NT2/D1 (cell line): ENCODE measurements at regions not wholly inside any gene's neighbourhood (a gene's known extent, or its start where the extent isn't known, plus 50 kb on each side); places are given as distances from the start of the nearest gene placed in this dataset.

ENCODE experiments used
- DNase-seq: peaks from one replicate; pipeline ENCODE4 v3.0.0-alpha.2; 2011; ENCODE audit warnings: low read depth, low spot score
- H3K27me3 ChIP-seq: 2 replicates; pipeline ENCODE4 v1.6.0; 2011; ENCODE audit warnings: mild to moderate bottlenecking; ENCODE audit not compliant: insufficient read length, insufficient read depth
- H3K36me3 ChIP-seq: 2 replicates; pipeline ENCODE4 v1.6.1; 2011; ENCODE audit warnings: mild to moderate bottlenecking, low read length, mixed read lengths; ENCODE audit not compliant: insufficient read depth, insufficient read length
- H3K4me1 ChIP-seq: 2 replicates; pipeline ENCODE4 v1.5.1; 2011; ENCODE audit not compliant: insufficient read depth, insufficient read length
- H3K4me3 ChIP-seq: 2 replicates; pipeline ENCODE4 v1.5.1; 2011; ENCODE audit warnings: low read depth; ENCODE audit not compliant: insufficient read length
- H3K9ac ChIP-seq: 2 replicates; pipeline ENCODE4 v1.6.0; 2011; ENCODE audit warnings: low read depth; ENCODE audit not compliant: insufficient read length
- H3K9me3 ChIP-seq: 2 replicates; pipeline ENCODE4 v1.5.1; 2011; ENCODE audit warnings: mild to moderate bottlenecking, low read length; ENCODE audit not compliant: insufficient read depth
- SUZ12 ChIP-seq: IDR thresholded peaks from 2 replicates; pipeline ENCODE4 v1.6.1; 2011; ENCODE audit not compliant: insufficient read length, insufficient read depth; ENCODE audit errors: extremely low read depth
- YY1 ChIP-seq: IDR thresholded peaks from 2 replicates; pipeline ENCODE4 v1.6.1; 2011; ENCODE audit not compliant: insufficient read length, insufficient read depth
- ZNF274 ChIP-seq: IDR thresholded peaks from 2 replicates; pipeline ENCODE4 v1.6.1; 2011; ENCODE audit warnings: mild to moderate bottlenecking, low read depth, low read length

DNA sequence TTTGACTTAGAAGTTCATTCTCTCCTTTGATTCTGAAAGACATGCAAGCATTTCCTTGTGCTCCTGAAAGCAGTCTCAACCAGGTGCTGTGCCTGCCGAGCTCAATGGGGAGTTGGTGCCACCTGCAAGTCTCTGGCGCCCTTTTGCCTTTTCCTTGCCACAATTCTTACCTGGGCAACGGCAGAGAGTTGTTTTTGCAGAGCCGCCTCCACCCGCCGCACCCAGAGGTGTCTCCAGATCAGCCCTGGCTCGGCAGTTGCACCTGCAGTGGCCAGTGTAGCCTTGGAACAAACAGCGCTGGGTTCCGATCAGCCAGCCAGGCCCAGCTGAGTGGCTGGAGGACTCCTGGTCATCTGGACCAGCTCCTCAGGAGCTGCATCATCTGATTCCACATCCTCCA lies 262.9 kb downstream of the IRX2 start:
- DNase-seq: no peak
- Histone ChIP-seq H3K4me1 (no peaks in the 10 kb centered on the region), H3K4me3 (no peak overlapping the region), H3K36me3 (no peaks in the 10 kb centered on the region), H3K27me3 (no peaks in the 10 kb centered on the region), H3K9me3 (no peaks in the 10 kb centered on the region), H3K9ac (no peak overlapping the region)
- TF ChIP-seq SUZ12 (no peak), ZNF274 (no peak), YY1 (no peak)

DNA sequence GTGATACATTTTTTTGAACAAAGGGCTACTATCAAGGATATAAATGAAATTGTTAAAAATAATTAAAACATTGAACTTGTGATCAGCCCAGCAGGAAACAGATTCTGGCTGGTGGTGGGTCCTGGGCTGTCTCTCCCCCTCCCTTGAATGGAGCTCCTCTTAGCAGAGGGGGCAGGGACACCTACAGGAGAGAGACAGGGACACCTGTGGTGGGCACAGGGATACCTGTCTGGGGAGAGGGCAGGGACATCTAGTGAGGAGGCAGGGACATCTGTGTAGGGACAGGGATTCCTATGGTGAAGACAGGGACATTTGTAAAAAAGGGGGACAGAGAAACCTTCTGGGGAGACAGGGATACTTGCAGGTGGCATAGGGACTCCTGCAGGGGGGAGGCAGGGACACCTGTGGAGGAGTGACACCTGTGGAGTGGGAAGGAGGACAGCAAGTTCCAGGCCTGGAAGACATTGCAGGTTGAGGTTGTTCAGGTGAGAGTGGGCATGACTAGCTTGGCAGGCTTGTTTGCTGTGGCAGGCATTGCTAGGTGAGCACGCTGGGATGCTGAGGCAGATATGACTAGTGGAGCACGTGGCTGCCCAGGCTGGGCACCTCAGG lies 264.2 kb downstream of the IRX2 start:
- H3K9me3 ChIP-seq: 0 out of 2 replicates have a peak, but pooled peaks cover 7% of the 10 kb centered on the region
- no peak for DNase-seq
- no peaks in the 10 kb centered on the region for H3K27me3 ChIP-seq
- no peak for TF ChIP-seq SUZ12
- no peak for TF ChIP-seq YY1
- TF ChIP-seq ZNF274: no peak
- no peak overlapping the region for H3K9ac ChIP-seq
- H3K4me3 ChIP-seq: no peak overlapping the region
- no peaks in the 10 kb centered on the region for H3K4me1 ChIP-seq
- H3K36me3 ChIP-seq: no peaks in the 10 kb centered on the region

DNA sequence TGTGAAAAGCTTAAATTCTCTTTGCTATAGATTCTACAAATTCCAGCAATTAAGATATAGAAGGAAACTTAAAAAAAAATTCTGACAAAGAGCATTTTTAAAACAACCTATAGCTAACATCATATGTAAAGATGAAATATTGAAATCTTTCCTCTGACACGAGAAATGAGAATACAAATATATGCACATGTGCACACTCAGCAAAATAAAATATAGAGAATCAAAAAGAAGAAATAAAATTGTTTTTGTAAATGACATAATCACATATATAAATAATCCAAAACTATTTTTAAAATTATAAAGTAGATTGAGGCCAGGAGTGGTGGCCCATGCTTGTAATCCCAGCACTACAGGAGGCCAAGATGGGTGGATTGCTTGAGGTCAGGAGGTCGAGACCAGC lies 265.1 kb downstream of the IRX2 start:
- Histone ChIP-seq H3K9me3 (0 out of 2 replicates have a peak, but pooled peaks cover 7% of the 10 kb centered on the region), H3K4me3 (no peak overlapping the region), H3K9ac (no peak overlapping the region), H3K4me1 (no peaks in the 10 kb centered on the region), H3K36me3 (no peaks in the 10 kb centered on the region), H3K27me3 (no peaks in the 10 kb centered on the region)
- no peak for DNase-seq
- TF ChIP-seq YY1: no peak
- TF ChIP-seq SUZ12: no peak
- TF ChIP-seq ZNF274: no peak

DNA sequence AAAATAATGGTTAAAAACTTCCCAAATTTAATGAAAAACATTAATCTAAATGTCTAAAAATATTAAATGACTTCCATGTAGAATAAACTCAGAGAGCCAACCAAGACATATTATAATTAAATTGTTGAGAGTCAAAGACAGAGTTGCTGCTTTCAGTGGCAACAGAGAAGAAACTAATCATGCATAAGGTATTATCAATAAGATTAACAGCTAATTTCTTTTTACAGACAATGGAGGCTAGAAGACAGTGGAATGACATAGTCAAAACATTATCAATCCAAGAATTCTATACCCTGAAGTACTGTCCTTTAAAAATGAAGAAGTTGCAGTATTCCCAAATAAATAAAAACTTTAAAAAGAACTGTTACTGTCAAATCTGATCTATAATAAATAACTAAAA lies 268.7 kb downstream of the IRX2 start:
- H3K9me3 ChIP-seq: 0 out of 2 replicates have a peak, but pooled peaks cover 7% of the 10 kb centered on the region
- no peak for TF ChIP-seq ZNF274
- no peak for TF ChIP-seq SUZ12
- TF ChIP-seq YY1: no peak
- no peak for DNase-seq
- no peaks in the 10 kb centered on the region for H3K36me3 ChIP-seq
- no peak overlapping the region for H3K4me3 ChIP-seq
- H3K9ac ChIP-seq: no peak overlapping the region
- peaks cover 3% of the 10 kb centered on the region for H3K4me1 ChIP-seq
- no peaks in the 10 kb centered on the region for H3K27me3 ChIP-seq

DNA sequence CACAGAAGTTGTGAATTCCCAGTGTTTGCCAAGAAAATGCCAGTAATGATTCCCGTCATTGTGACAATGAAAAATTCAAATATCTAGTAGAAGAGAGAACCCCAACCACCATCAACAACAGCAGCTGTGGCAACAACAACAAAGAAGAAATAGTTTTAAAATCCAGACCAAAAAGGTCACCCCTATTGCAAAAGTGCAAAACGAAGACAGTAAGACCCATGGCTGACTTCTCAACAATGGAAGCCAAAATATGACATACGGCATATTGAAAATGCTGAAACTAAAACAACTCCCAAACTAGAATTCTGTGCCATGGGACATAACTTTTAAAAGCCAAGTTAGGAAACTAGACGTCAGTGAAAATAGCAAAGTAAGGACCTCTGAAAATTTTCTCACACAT lies 270.6 kb downstream of the IRX2 start:
- peaks cover 3% of the 10 kb centered on the region for H3K4me1 ChIP-seq
- no peak for DNase-seq
- no peak overlapping the region for H3K9ac ChIP-seq
- H3K4me3 ChIP-seq: no peak overlapping the region
- TF ChIP-seq YY1: no peak
- no peak for TF ChIP-seq SUZ12
- no peak for TF ChIP-seq ZNF274
- H3K36me3 ChIP-seq: no peaks in the 10 kb centered on the region
- no peaks in the 10 kb centered on the region for H3K27me3 ChIP-seq
- 0 out of 2 replicates have a peak, but pooled peaks cover 7% of the 10 kb centered on the region for H3K9me3 ChIP-seq

DNA sequence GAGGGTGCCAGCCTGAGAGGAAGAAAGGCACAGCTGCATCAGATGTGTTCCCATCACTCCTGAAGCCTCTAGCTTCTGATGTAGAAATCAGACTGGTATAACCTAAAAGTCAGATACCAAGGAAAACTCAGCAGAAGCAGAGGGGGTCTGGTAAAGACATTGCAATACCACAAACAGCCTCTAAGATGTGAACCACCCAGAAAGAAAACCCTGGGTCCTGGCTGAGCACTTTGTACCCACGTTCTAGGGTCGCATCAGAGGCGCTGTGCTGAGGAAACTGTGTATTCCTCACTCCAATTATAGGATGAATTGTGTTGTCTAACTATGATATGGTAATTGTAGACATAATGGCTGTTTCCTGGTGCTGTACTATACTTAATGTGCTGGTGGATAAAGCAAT lies 275.6 kb downstream of the IRX2 start:
- no peaks in the 10 kb centered on the region for H3K27me3 ChIP-seq
- DNase-seq: no peak
- H3K4me3 ChIP-seq: no peak overlapping the region
- H3K4me1 ChIP-seq: peaks cover 3% of the 10 kb centered on the region
- H3K9me3 ChIP-seq: peaks cover 4% of the 10 kb centered on the region; the same call in 1 of the 2 replicates
- H3K36me3 ChIP-seq: no peaks in the 10 kb centered on the region
- H3K9ac ChIP-seq: no peak overlapping the region
- TF ChIP-seq SUZ12: no peak
- no peak for TF ChIP-seq ZNF274
- no peak for TF ChIP-seq YY1

DNA sequence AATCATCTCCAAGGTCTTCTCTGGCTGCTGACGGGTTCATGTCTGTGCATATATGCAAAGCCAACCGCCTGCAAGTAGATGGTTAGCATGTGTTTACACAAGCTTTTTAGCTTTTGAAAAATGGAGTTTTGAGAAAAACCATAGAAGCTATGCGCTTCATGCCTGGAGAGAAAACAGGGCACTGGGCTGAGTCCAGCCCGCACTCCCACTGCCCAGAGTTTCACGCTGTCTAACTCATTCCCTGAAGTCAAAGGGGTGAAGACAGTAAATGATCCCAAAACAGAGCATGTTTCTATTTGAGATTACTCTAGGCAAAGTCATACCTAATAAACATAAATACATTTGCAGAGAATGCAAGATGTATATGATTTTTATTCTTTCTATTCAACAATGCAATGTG lies 278.8 kb downstream of the IRX2 start:
- no peak for TF ChIP-seq SUZ12
- no peak for TF ChIP-seq YY1
- no peak for TF ChIP-seq ZNF274
- Histone ChIP-seq H3K9ac (no peak overlapping the region), H3K4me3 (no peak overlapping the region), H3K4me1 (no peaks in the 10 kb centered on the region), H3K36me3 (no peaks in the 10 kb centered on the region), H3K27me3 (no peaks in the 10 kb centered on the region), H3K9me3 (peaks cover 5% of the 10 kb centered on the region; the same call in 1 of the 2 replicates)
- DNase-seq: no peak
